Gastrocnemius medialis (tissue), 4 donors: ENCODE measurements at regions not wholly inside any gene's neighbourhood (a gene's known extent, or its start where the extent isn't known, plus 50 kb on each side); places are given as distances from the start of the nearest gene placed in this dataset.

Experiments used
- ATAC-seq, 2 donors: fragments of 150-250 bp; one replicate each; pipeline ENCODE4 v1.9.1; 2016
- DNase-seq, 2 donors: peaks; one replicate each; pipeline ENCODE4 v3.0.0-alpha.2; 2019
- H3K27ac ChIP-seq, 4 donors: fragments of 200-600 bp; sonication (generic); 1 replicate in 1 of 4; 2 replicates in 3 of 4; pipeline ENCODE4 v1.5.1; 2016 to 2018; ENCODE audit warnings: mild to moderate bottlenecking in 2 of 4, moderate library complexity in 1 of 4
- H3K27me3 ChIP-seq, 3 donors: fragments of 200-600 bp; sonication (generic) in 2 of 3; 1 replicate in 1 of 3; 2 replicates in 2 of 3; pipeline versions ENCODE4 v1.5.1 to v1.6.0; 2016 to 2019; ENCODE audit warnings: mild to moderate bottlenecking in 1 of 3, moderate library complexity in 1 of 3
- H3K36me3 ChIP-seq, 2 donors: fragments of 200-600 bp; sonication (generic) in 1 of 2; one replicate each; pipeline ENCODE4 v1.5.1; 2017 to 2018
- H3K4me1 ChIP-seq, 2 donors: fragments of 200-600 bp; sonication (generic) in 1 of 2; one replicate each; pipeline ENCODE4 v1.5.1; 2016 to 2017; ENCODE audit warnings: mild to moderate bottlenecking in 2 of 2
- H3K4me3 ChIP-seq, 4 donors: fragments of 200-600 bp; sonication (generic) in 3 of 4; 1 replicate in 1 of 4; 2 replicates in 3 of 4; pipeline ENCODE4 v1.5.1; 2016 to 2019; ENCODE audit warnings: mild to moderate bottlenecking in 2 of 4
- H3K9me3 ChIP-seq, 3 donors: fragments of 200-600 bp; sonication (generic) in 2 of 3; 1 replicate in 1 of 3; 2 replicates in 2 of 3; pipeline ENCODE4 v1.5.1; 2016 to 2019
- CTCF ChIP-seq, 5 experiments: fragments of 450-650 bp in 3 of 5; fragments of 200-600 bp in 2 of 5; sonication (generic) in 2 of 5; IDR thresholded peaks in 4 of 5; conservative IDR thresholded peaks in 1 of 5; 1 replicate in 4 of 5; 2 replicates in 1 of 5; pipeline ENCODE4 v1.5.1; 2016 to 2019; ENCODE audit warnings: antibody characterized with exemption in 5 of 5, mild to moderate bottlenecking in 3 of 5, moderate library complexity in 3 of 5
- POLR2A ChIP-seq, 2 donors: fragments of 450-650 bp; IDR thresholded peaks; one replicate each; pipeline ENCODE4 v1.6.1; 2017; ENCODE audit warnings: antibody characterized with exemption in 2 of 2, mild to moderate bottlenecking in 2 of 2, moderate library complexity in 2 of 2
- in situ Hi-C, 4 donors: fragments of 200-750 bp; cut with MboI; loops; one replicate each; pipeline versions ENCODE4 v1.15.0 to v1.8.0; 2017; ENCODE audit warnings: low sequenced_read_pairs in 4 of 4
- intact Hi-C: fragments of 100-400 bp; cut with DNase I; formaldehyde crosslinking; loops from one replicate; pipeline ENCODE4 v1.15.1; 2023; ENCODE audit warnings: low total_unique reads

DNA sequence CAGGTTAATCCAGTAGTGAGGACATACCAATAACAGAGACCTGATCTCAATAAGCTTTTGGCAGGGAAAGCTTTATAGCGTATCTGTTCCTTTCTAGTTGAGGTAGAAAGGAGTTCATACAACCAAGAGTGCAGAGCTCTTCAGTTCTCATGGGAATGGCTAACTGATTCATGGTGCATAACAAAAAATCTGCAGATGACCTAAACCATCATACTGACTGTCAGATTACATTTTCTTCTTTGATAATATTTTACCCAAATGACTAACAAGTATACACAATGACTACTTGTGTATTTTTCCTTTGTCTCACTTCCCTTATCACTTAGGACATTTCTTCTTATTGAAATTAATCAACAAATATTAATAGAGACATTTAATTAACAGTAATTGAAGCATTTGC lies 140.0 kb upstream of the SERTAD2 start:
- H3K9me3 ChIP-seq, result no peaks in the 10 kb centered on the region
- intact Hi-C loops (no loop called here), in situ Hi-C loops (no loop called here)
- no peak overlapping the region for H3K4me3 ChIP-seq
- DNase-seq (no peak), ATAC-seq (no peak)
- H3K4me1 ChIP-seq, result peaks cover 6 to 10% of the 10 kb centered on the region in 2 donors
- H3K27me3 ChIP-seq, result no peaks in the 10 kb centered on the region
- TF ChIP-seq CTCF (IDR thresholded peaks at IDR 0.05 in 4 of 5, conservative IDR thresholded peaks at IDR 0.05 in 1 of 5), result no peak
- TF ChIP-seq POLR2A (IDR thresholded peaks at IDR 0.05), result no peak
- no peaks in the 10 kb centered on the region for H3K36me3 ChIP-seq
- no peak overlapping the region for H3K27ac ChIP-seq

DNA sequence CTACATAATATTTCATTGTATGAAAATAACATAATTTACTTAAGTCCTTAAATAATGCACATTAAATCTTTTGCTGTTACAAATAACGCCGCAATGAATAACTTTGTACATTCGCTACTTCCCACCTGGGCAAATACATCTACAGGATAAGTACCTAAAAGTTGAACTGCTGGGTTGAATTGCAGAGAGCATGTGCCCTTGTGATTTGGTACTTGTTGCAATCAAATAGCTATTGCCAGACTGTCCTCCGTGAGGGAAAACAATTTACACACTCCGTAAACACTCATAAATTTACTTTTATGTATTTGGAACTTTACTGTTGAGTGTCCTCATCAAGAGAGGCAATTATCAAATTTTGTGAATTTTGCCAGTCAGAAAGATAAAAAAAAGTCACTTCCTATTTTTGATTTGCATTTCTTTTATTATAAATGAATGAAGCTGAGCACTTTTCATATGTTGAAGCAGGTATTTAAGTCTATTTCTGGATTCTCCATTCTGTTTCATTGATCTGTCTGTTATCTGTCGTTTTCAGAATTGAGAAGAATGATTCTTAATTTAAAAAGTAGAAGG lies 140.8 kb upstream of the SERTAD2 start:
- TF ChIP-seq POLR2A (IDR thresholded peaks at IDR 0.05) (no peak), CTCF (IDR thresholded peaks at IDR 0.05 in 4 of 5, conservative IDR thresholded peaks at IDR 0.05 in 1 of 5) (no peak)
- DNase-seq (no peak), ATAC-seq (no peak)
- Histone ChIP-seq H3K27me3 (no peaks in the 10 kb centered on the region), H3K4me3 (no peak overlapping the region), H3K9me3 (no peaks in the 10 kb centered on the region), H3K4me1 (peaks cover 6 to 10% of the 10 kb centered on the region in 2 donors), H3K36me3 (no peaks in the 10 kb centered on the region), H3K27ac (no peak overlapping the region)
- intact Hi-C loops, result no loop called here
- in situ Hi-C loops, result no loop called here

- in situ Hi-C loops (no loop called here), intact Hi-C loops (no loop called here)
- Histone ChIP-seq H3K4me1 (peaks cover 6 to 10% of the 10 kb centered on the region in 2 donors), H3K4me3 (no peak overlapping the region), H3K27me3 (no peaks in the 10 kb centered on the region), H3K9me3 (no peaks in the 10 kb centered on the region), H3K36me3 (no peaks in the 10 kb centered on the region), H3K27ac (no peak overlapping the region)
- DNase-seq (no peak), ATAC-seq (no peak)
- TF ChIP-seq CTCF (IDR thresholded peaks at IDR 0.05 in 4 of 5, conservative IDR thresholded peaks at IDR 0.05 in 1 of 5) (no peak), POLR2A (IDR thresholded peaks at IDR 0.05) (no peak)
Measured at GRCh38 chr2:64795024-64795592, 141.4 kb upstream of the SERTAD2 start.

DNA sequence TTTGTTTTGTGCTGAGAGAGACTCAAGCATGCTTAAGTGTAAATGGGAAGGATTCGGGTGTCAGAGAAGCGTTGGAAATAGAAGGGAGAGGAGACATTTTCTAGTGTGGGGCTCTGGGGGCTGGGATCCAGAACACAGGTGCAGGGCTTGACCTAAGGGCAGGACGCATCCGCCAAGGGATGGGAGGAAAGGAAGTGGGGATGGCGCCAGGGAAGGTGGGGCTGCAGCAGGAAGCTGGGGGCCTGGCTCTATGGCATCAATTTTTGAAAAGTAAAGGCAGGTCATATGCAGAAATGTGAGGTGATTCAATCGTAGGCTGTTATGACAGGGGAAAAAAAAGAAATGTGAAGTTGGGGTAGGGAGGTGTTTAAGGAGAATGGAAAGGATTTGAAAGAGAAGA lies 143.2 kb upstream of the SERTAD2 start:
- Histone ChIP-seq H3K4me1 (peaks cover 6 to 10% of the 10 kb centered on the region in 2 donors), H3K36me3 (no peaks in the 10 kb centered on the region), H3K4me3 (no peak overlapping the region), H3K27me3 (no peaks in the 10 kb centered on the region), H3K9me3 (no peaks in the 10 kb centered on the region), H3K27ac (no peak overlapping the region)
- DNase-seq (no peak), ATAC-seq (no peak)
- intact Hi-C loops, result no loop called here
- in situ Hi-C loops, result no loop called here
- no peak for TF ChIP-seq CTCF (IDR thresholded peaks at IDR 0.05 in 4 of 5, conservative IDR thresholded peaks at IDR 0.05 in 1 of 5)
- no peak for TF ChIP-seq POLR2A (IDR thresholded peaks at IDR 0.05)
